NCI-H345 treated with DMSO at 0.1 percent for 48 hours (cell line): ENCODE measurements at regions not wholly inside any gene's neighbourhood (a gene's known extent, or its start where the extent isn't known, plus 50 kb on each side); places are given as distances from the start of the nearest gene placed in this dataset.

Source experiments
- DNase-seq: peaks from one replicate; lab custom pipeline; 2025; ENCODE audit not compliant: unreplicated experiment; lab: John Stamatoyannopoulos, UW

GRCh38 chr3:106582151-106582550 is 713.3 kb upstream of the CBLB start:
- DNase-seq, result no peak

GRCh38 chr3:106587551-106587950 is 718.7 kb upstream of the CBLB start:
- DNase-seq, result no peak

DNA sequence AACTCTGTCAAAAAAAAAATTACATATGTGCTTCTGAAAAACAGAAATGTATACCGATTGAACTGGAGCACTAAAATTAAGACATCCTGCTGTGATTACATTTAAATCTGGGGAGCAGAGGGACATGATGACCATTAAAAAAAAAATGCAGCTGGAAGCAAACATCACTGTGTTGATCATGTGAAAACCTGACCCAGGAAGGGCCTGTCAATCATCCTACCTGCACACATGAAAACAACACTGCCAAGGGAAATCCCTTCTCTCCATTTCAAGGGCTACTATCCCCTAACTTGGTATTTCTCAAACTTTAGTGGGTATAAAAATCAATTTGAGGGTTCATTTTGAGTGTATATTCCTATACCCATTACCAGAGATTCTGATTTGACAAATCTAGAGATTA is 719.9 kb upstream of the CBLB start:
- DNase-seq, result no peak

- DNase-seq, result no peak
These were observed 720.6 kb upstream of the CBLB start for GRCh38 chr3:106589311-106589942.

- DNase-seq, result no peak
These were observed 721.4 kb upstream of the CBLB start for GRCh38 chr3:106590216-106590615.

DNA sequence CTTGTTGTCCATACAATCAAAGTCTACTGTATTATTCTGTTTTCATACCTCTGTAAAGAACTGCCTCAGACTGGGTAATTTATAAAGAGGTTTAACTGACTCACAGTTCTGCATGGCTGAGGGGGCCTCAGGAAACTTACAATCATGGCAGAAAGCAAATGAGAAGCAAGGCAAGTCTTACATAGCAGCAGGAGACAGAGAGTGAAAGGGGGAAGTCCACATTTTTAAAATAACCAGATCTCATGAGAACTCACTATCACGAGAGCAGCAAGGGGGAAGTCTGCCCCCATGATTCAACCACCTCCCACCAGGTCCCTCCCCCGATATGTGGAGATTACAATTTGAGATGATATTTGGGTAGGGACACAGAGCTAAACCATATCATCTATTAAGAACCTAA is 724.6 kb upstream of the CBLB start:
- DNase-seq, result no peak

- peak; percentile 38 for DNase-seq
These were observed 741.0 kb upstream of the CBLB start for GRCh38 chr3:106609666-106610301.

- DNase-seq, result no peak
These were observed 741.6 kb upstream of the CBLB start for GRCh38 chr3:106610362-106610959.

GRCh38 chr3:106611116-106611515 is 742.3 kb upstream of the CBLB start:
- no peak for DNase-seq

DNA sequence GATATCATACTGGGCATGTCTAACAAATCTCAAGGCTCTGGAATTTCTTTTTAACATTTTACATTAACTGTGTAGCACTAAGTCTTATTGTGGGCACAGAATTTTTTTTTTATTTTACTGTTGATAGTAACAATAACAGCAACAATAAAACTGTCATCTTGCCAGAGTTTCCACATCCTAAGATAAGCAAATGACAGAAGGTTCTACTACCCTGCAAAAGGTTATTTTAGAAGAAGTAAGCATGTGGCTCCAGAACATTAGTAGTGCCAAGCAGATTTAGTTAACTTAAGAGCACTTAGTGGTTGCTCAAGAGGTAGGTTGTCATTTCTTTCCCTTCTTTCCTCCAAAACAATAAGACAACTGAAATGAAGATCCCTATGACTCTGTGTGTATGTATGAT is 743.0 kb upstream of the CBLB start:
- DNase-seq, result no peak

DNA sequence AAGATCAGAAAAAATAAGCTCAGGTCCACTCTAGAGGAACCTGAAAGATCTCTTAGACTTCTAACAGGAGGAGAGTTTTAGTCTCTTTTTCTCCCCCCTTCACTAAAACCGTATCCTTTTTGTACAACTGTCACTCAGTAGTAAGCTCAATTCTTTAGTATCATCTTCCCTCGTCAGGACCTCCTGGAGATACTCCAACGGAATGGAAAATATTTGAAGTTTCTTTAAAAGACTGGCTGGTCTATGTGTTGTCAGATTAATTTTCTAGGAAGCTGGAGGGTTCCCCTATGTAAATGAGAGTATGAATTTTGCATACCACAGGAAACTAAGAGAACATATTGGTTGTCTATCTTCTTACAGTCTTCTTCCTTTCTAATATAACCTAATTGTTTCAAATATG is 747.7 kb upstream of the CBLB start:
- no peak for DNase-seq

- no peak for DNase-seq
These were observed 748.5 kb upstream of the CBLB start for GRCh38 chr3:106617276-106617675.

DNA sequence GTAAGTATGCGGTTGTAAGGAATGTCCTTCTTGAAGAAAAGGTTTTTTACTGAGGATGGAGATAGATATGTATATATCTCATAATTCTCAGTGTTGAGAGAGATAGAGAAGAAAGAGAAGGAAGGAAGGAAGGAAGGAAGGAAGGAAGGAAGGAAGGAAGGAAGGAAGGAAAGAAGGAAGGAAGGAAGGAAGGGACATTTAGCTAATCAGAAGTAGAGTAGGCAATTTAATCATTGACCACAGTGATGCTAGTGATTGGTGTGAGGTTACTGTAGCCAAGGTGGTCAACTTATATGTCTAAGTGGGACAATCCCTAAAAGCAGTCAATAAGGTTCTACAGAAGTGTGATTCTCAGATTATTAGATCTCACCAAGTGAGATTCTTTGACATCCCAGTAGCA is 751.8 kb upstream of the CBLB start:
- no peak for DNase-seq

GRCh38 chr3:106624154-106624553 is 753.1 kb upstream of the CCDC54 start:
- DNase-seq, result no peak

DNA sequence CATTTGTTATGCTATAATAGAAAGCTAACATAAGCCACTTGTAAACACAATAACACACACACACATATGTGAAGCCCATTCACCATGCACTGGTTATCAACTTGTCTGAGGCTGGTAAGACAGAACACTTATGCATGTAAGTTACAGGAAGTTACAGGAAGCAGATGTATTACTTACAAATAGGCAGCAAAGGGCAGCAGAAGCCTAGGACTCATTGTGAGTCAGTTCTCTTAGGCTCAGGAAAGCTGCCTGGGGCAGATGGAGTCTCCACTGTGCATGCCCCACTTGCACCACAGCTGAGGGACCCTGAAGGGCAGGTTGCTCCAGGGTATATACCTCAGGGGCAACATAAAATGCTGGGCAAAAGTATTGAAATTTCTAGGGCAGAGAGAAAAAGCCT is 748.8 kb upstream of the CCDC54 start:
- DNase-seq, result no peak

DNA sequence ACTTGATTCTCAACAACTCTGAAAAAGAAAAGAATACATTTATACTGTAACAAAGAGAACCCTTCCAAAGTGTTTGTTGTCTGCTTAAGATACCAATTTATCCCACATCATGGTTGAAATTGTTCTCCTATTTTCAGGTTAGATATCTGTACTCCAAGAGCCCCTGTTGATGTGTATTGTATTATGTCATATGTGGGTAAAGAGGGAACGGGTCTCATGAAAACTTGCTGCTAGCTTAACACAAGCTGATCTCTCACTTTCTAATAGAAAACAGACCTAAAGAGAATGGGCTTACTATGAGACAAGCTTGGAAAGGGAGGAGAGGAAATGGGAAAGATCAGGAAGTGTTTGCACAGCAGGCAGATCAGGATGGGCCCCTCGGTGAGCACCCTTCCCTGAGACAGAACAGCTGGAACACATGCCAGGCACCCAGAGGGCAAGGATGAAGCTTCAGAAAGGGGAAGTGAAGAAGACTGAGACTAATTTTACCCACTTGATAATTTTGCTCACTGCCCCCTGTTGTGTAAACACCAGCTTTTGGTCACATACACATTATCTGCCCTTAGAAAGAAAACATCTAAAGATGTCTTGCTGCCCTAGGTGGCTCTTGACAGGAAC is 747.9 kb upstream of the CCDC54 start:
- no peak for DNase-seq

GRCh38 chr3:106631373-106632108 is 745.7 kb upstream of the CCDC54 start:
- DNase-seq, result no peak

DNA sequence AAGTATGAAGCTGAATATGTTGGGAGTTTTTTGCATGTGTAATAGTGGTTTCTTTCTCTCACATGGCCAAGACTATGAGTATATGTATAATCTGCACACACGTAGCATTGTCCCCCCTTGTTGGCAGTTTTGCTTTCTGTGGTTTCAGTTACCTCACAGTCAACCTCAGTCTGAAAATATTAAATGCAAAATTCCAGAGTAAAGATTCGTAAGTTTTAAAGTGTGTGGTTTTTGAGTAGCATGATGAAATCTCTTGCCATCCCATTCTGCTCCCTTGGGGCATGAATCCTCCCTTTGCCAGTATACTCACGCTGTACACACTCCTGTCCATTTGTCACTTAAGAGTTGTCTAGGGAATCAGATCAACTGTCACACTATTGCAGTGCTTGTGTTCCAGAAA is 742.0 kb upstream of the CCDC54 start:
- DNase-seq, result no peak

DNA sequence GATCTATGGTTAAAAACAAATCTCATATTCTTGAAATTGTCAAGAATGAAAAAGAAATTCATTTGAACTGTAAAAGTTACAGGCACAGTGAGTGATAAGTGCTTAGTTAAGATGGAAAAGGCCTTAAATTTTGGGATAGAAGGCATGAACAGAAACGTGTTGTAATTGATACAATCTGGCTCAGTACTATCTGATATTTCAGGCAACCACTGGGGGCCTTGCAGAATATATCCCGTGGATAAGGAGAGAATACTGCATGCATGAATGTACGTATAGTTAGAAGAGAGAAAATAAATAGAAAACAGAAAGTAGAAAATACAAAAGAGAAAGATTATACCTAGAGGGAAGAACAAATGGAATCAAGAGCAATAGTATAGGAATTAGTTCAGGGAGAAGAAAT is 741.4 kb upstream of the CCDC54 start:
- DNase-seq, result no peak

- no peak for DNase-seq
These were observed 736.9 kb upstream of the CCDC54 start for GRCh38 chr3:106640353-106640752.

GRCh38 chr3:106642161-106642560 is 735.1 kb upstream of the CCDC54 start:
- DNase-seq, result no peak
